ENCODE measurements at regions not wholly inside any gene's neighbourhood (a gene's known extent, or its start where the extent isn't known, plus 50 kb on each side); places are given as distances from the start of the nearest gene placed in this dataset.

- ATAC-seq (ENCODE audit: low FRiP score) = no peak
These were observed 108.7 kb upstream of the DUSP10 start for GRCh38 chr1:221850470-221851187.

GRCh38 chr1:221849897-221850296 is 108.0 kb upstream of the DUSP10 start:
- no peak for TF ChIP-seq CTCF (IDR thresholded peaks at IDR 0.05)
- ATAC-seq (ENCODE audit: low FRiP score) = no peak
- DNase-seq (ENCODE audit: low spot score) = no peak

More at GRCh38 chr1:221850470-221851187, 108.7 kb upstream of the DUSP10 start:
- TF ChIP-seq CTCF (IDR thresholded peaks at IDR 0.05) = no peak
- DNase-seq (ENCODE audit: low spot score) = no peak

- no peak for TF ChIP-seq CTCF (IDR thresholded peaks at IDR 0.05)
- ATAC-seq (ENCODE audit: low FRiP score) (no peak), DNase-seq (ENCODE audit: low spot score) (no peak)
These were observed 107.2 kb upstream of the DUSP10 start for GRCh38 chr1:221849110-221849509.

GRCh38 chr1:221847676-221848075 is 105.8 kb upstream of the DUSP10 start:
- no peak for TF ChIP-seq CTCF (IDR thresholded peaks at IDR 0.05)
- no peak for DNase-seq (ENCODE audit: low spot score)

GRCh38 chr1:221845650-221846371 is 103.9 kb upstream of the DUSP10 start:
- DNase-seq (ENCODE audit: low spot score) = no peak
- TF ChIP-seq CTCF (IDR thresholded peaks at IDR 0.05) = no peak
- ATAC-seq (ENCODE audit: low FRiP score) = no peak

More at GRCh38 chr1:221847676-221848075, 105.8 kb upstream of the DUSP10 start:
- no peak for ATAC-seq (ENCODE audit: low FRiP score)

- no peak for TF ChIP-seq CTCF (IDR thresholded peaks at IDR 0.05)
- DNase-seq (ENCODE audit: low spot score) (no peak), ATAC-seq (ENCODE audit: low FRiP score) (no peak)
These were observed 100.1 kb upstream of the DUSP10 start for GRCh38 chr1:221841983-221842335.

Data from omental fat pad (tissue), 3 donors.